ENCODE measurements at regions not wholly inside any gene's neighbourhood (a gene's known extent, or its start where the extent isn't known, plus 50 kb on each side); places are given as distances from the start of the nearest gene placed in this dataset.

- no TSS peak for BruUV-seq (replicated peaks)
- intact Hi-C loops (cut with micrococcal nuclease; ENCODE audit: unreplicated experiment), result no loop called here
Observed at GRCh38 chr13:68199271-68199670, 969.1 kb upstream of the PCDH9 start.

DNA sequence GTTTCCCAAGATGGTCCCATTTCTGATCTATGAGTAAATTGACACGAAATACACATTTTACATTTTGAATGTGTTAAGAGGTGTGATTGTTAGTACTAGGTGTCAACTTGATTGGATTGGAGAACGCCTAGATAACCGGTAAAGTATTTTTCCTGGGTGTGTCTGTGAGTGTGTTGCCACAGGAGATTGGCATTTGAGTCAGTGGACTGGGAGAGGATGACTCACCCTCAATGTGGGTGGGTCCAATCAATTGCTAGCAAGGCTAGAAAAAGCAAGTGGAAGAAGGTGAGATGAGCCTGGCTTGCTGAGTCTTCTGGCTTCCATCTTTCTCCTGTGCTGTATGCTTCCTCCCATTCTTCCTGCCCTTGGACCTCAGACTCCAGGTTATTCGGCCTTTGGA, 960.7 kb upstream of the PCDH9 start:
- no TSS peak for BruUV-seq (replicated peaks)
- POLR2A ChIA-PET (ENCODE audit: low non-redundant PET), result no interaction called here

More at GRCh38 chr13:68199271-68199670, 969.1 kb upstream of the PCDH9 start:
- CTCF ChIA-PET, result no interaction called here
- POLR2A ChIA-PET (ENCODE audit: low non-redundant PET), result no interaction called here
- no peak for DNase-seq (ENCODE audit: low spot score)
- Histone ChIP-seq H3K27me3 (replicated peaks; ENCODE audit: insufficient read depth, low read depth, low read length, poor library complexity) (no peaks in the 10 kb centered on the region), H3K4me1 (ENCODE audit: insufficient read depth, low read length, poor library complexity, severe bottlenecking) (no peaks in the 10 kb centered on the region), H3K4me3 (ENCODE audit: low read depth, low read length, poor library complexity, severe bottlenecking) (no peak overlapping the region), H3K36me3 (ENCODE audit: insufficient read depth, low read length, poor library complexity, severe bottlenecking) (no peaks in the 10 kb centered on the region), H3K27ac (ENCODE audit: low read depth, low read length, poor library complexity, severe bottlenecking) (no peak overlapping the region), H3K9me3 (ENCODE audit: low read depth, low read length, poor library complexity, severe bottlenecking) (no peaks in the 10 kb centered on the region)
- TF ChIP-seq, protein P1, sequence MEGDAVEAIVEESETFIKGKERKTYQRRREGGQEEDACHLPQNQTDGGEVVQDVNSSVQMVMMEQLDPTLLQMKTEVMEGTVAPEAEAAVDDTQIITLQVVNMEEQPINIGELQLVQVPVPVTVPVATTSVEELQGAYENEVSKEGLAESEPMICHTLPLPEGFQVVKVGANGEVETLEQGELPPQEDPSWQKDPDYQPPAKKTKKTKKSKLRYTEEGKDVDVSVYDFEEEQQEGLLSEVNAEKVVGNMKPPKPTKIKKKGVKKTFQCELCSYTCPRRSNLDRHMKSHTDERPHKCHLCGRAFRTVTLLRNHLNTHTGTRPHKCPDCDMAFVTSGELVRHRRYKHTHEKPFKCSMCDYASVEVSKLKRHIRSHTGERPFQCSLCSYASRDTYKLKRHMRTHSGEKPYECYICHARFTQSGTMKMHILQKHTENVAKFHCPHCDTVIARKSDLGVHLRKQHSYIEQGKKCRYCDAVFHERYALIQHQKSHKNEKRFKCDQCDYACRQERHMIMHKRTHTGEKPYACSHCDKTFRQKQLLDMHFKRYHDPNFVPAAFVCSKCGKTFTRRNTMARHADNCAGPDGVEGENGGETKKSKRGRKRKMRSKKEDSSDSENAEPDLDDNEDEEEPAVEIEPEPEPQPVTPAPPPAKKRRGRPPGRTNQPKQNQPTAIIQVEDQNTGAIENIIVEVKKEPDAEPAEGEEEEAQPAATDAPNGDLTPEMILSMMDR (conservative IDR thresholded peaks at IDR 0.05; ENCODE audit: low read depth, low read length), result no peak
- TF ChIP-seq EZH2 (IDR thresholded peaks at IDR 0.05; ENCODE audit: borderline replicate concordance, low read depth, low read length, poor library complexity, severe bottlenecking), result no peak

DNA sequence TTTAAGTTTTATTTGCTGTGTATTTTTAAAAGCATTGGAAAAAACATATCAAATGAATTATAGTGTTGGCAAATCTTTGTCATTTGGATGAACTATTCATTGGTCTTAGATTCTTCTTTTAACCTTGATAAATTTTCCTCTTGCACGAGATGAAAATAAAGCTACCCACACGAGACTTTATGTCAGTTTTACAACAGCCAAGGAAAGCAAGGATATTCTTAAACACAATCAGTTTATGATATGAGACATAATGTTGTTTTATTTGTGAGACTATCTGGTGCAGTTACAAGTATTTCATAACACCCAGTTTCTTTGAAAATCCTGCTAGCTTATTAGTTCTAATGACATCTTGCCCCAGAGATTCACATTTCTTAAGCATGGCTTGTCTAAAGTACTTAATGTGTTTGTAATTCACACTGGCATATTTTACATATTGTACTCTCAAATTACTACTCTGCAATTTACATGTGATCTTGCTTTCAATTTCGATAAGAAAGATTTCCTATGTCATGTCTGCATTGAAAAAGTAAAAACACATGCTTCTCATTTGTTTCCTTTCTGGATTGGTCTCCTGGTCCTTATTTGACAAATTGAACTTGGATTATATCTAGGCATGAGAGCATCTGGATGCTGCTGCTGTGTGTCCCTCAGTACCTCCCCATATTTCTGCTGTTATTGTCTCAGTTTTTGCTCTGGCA, 955.5 kb upstream of the PCDH9 start:
- CTCF ChIA-PET, result no interaction called here

More for the DNA sequence above, 960.7 kb upstream of the PCDH9 start:
- CTCF ChIA-PET, result no interaction called here
- DNase-seq (ENCODE audit: low spot score), result no peak
- intact Hi-C loops (cut with micrococcal nuclease; ENCODE audit: unreplicated experiment), result no loop called here
- Histone ChIP-seq H3K4me3 (ENCODE audit: low read depth, low read length, poor library complexity, severe bottlenecking) (no peak overlapping the region), H3K27ac (ENCODE audit: low read depth, low read length, poor library complexity, severe bottlenecking) (no peak overlapping the region), H3K36me3 (ENCODE audit: insufficient read depth, low read length, poor library complexity, severe bottlenecking) (no peaks in the 10 kb centered on the region), H3K9me3 (ENCODE audit: low read depth, low read length, poor library complexity, severe bottlenecking) (no peaks in the 10 kb centered on the region), H3K4me1 (ENCODE audit: insufficient read depth, low read length, poor library complexity, severe bottlenecking) (no peaks in the 10 kb centered on the region), H3K27me3 (replicated peaks; ENCODE audit: insufficient read depth, low read depth, low read length, poor library complexity) (no peaks in the 10 kb centered on the region)
- TF ChIP-seq EZH2 (IDR thresholded peaks at IDR 0.05; ENCODE audit: borderline replicate concordance, low read depth, low read length, poor library complexity, severe bottlenecking), result no peak
- TF ChIP-seq, protein P1 (conservative IDR thresholded peaks at IDR 0.05; ENCODE audit: low read depth, low read length), result no peak

More for the DNA sequence above, 955.5 kb upstream of the PCDH9 start:
- intact Hi-C loops (cut with micrococcal nuclease; ENCODE audit: unreplicated experiment), result no loop called here
- Histone ChIP-seq H3K4me1 (ENCODE audit: insufficient read depth, low read length, poor library complexity, severe bottlenecking) (no peaks in the 10 kb centered on the region), H3K4me3 (ENCODE audit: low read depth, low read length, poor library complexity, severe bottlenecking) (no peak overlapping the region), H3K9me3 (ENCODE audit: low read depth, low read length, poor library complexity, severe bottlenecking) (no peaks in the 10 kb centered on the region), H3K36me3 (ENCODE audit: insufficient read depth, low read length, poor library complexity, severe bottlenecking) (no peaks in the 10 kb centered on the region), H3K27me3 (replicated peaks; ENCODE audit: insufficient read depth, low read depth, low read length, poor library complexity) (no peaks in the 10 kb centered on the region), H3K27ac (ENCODE audit: low read depth, low read length, poor library complexity, severe bottlenecking) (no peak overlapping the region)
- no peak for DNase-seq (ENCODE audit: low spot score)
- BruUV-seq (replicated peaks), result no TSS peak
- no peak for TF ChIP-seq EZH2 (IDR thresholded peaks at IDR 0.05; ENCODE audit: borderline replicate concordance, low read depth, low read length, poor library complexity, severe bottlenecking)
- TF ChIP-seq, protein P1 (conservative IDR thresholded peaks at IDR 0.05; ENCODE audit: low read depth, low read length), result no peak
- POLR2A ChIA-PET (ENCODE audit: low non-redundant PET), result no interaction called here

Data from A673 (cell line).